SK-N-MC (cell line): ENCODE measurements at regions not wholly inside any gene's neighbourhood (a gene's known extent, or its start where the extent isn't known, plus 50 kb on each side); places are given as distances from the start of the nearest gene placed in this dataset.

Experiments used
- EZH2 ChIP-seq: fragments of 200-600 bp; sonication (generic); IDR thresholded peaks from one replicate; pipeline ENCODE4 v1.6.1; 2017; ENCODE audit warnings: antibody characterized with exemption
- FOXP2 ChIP-seq: optimal IDR thresholded peaks from 2 replicates; pipeline ENCODE3; 2011; ENCODE audit warnings: mild to moderate bottlenecking, moderate library complexity; ENCODE audit not compliant: insufficient read depth; ENCODE audit errors: extremely low read length, control extremely low read depth
- POLR2AphosphoS5 ChIP-seq: IDR thresholded peaks from 2 replicates; pipeline ENCODE4 v1.6.1; 2012; ENCODE audit warnings: mild to moderate bottlenecking, low read depth, low read length, borderline replicate concordance

DNA sequence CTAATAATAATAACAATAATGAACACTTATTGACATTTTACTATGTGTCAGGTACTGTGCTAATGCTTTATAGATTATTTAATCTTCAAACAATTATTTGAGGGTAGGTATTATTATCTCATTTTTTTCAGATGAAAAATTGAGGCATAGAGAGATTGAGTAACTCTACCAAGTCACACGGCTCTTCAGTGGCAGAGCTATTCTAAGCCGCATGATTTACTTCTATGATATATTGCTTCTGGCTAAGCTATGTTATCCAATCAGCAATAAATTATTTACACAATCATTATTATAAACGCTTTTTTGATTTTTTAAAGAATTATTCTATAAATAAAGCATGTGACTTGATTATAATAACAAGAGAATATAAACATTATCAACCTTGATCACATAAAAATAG lies 80.0 kb downstream of the TMEM30B start:
- TF ChIP-seq EZH2: no peak
- no peak for TF ChIP-seq POLR2AphosphoS5
- TF ChIP-seq FOXP2: no peak
